Mammary epithelial cell (primary cell): ENCODE measurements at regions not wholly inside any gene's neighbourhood (a gene's known extent, or its start where the extent isn't known, plus 50 kb on each side); places are given as distances from the start of the nearest gene placed in this dataset.

ENCODE experiments used
- CTCF ChIP-seq, 2 donors: IDR thresholded peaks in 1 of 2; conservative IDR thresholded peaks in 1 of 2; 2 replicates each; pipeline ENCODE4 v1.5.1; 2011 to 2012; ENCODE audit warnings: inconsistent platforms in 2 of 2, low read length in 2 of 2, mild to moderate bottlenecking in 2 of 2, control low read depth in 1 of 2, low read depth in 1 of 2; ENCODE audit not compliant: insufficient read depth in 1 of 2; ENCODE audit errors: extremely low read depth in 1 of 2
- EZH2 ChIP-seq: IDR thresholded peaks from 2 replicates; pipeline ENCODE4 v1.6.1; 2012; ENCODE audit warnings: low read length, inconsistent platforms, borderline replicate concordance

DNA sequence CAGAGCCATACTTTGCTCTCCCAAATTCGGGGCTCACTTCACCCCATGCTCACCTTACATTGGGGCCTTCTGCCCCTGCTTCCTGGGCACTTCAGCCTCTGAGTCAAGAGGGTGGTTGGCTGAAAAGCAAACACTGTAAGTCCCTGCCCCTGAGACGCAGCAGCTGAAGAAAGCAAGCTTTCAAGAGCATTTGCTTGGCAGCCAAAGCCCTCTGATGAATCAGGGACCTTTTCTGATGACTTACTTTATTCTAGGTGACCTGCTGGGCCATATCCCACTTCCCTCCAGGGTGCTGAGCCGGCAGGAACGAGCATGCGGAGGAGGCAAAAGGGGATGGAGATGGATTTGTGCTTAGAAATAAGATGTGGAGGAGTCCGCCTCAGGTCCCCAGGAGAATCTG lies 147.0 kb upstream of the TNRC6C start:
- TF ChIP-seq EZH2 (no peak), CTCF (conservative IDR thresholded peaks at IDR 0.05 in 1 of 2, IDR thresholded peaks at IDR 0.05 in 1 of 2; ENCODE audit: extremely low read depth in 1 of 2, insufficient read depth in 1 of 2, low read depth in 1 of 2, low read length in 2 of 2) (no peak)
